Erythroblast (primary cell): ENCODE measurements at regions not wholly inside any gene's neighbourhood (a gene's known extent, or its start where the extent isn't known, plus 50 kb on each side); places are given as distances from the start of the nearest gene placed in this dataset.

ENCODE experiments used
- GATA1 ChIP-seq: IDR thresholded peaks from 2 replicates; pipeline ENCODE4 v1.6.1; 2011; ENCODE audit warnings: low read depth, mild to moderate bottlenecking, control low read depth, low read length, moderate library complexity
- POLR2A ChIP-seq: IDR thresholded peaks from 2 replicates; pipeline ENCODE4 v1.6.1; 2011; ENCODE audit warnings: mild to moderate bottlenecking, low read length

DNA sequence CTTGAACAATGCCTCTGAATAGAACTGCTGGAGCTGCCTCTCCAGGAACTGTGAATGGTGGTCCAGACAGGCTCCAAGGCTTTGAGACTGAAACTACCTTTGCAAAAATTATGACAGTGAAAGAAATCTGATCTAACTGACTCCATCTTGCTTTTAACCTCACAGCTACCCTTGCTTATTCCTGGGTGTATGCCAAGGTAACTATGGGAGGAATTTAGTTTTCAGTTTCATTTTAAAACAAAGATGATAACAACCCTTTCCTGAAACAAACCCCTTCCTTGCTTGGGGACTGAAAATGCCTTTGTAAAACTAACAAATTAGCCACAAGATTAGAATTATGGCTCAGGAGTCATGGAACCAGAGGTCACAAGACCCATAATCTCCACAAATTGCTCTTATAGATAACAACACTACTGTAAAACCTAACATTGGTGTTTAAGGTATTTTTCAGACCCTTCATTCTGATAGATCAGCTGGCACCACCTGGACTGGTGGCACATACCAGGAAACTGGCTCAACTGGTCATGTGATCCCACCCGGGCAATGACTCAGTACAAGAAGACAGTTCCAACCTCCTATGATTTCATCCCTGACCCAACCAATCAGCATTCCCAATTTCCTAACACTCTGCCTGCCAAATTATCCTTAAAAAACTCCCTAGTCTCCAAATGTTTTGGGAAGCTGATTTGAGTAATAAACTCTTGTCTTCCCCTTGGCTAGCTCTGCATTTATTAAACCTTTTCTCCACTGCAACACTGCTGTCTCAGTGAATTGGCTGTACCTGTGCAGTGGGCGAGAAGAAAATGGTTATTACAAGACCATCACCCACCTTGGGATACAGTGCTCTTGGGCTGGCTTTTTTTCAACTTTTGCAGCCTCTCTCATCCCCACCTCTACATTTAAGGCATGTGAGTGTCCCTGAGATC lies 608.1 kb downstream of the TYW1 start:
- TF ChIP-seq POLR2A = no peak
- no peak for TF ChIP-seq GATA1
